Esophagus squamous epithelium (tissue), 4 donors: ENCODE measurements at regions not wholly inside any gene's neighbourhood (a gene's known extent, or its start where the extent isn't known, plus 50 kb on each side); places are given as distances from the start of the nearest gene placed in this dataset.

Source experiments
- CTCF ChIP-seq, 6 experiments: fragments of 450-650 bp in 4 of 6; fragments of 200-600 bp in 2 of 6; sonication (generic) in 2 of 6; IDR thresholded peaks; one replicate each; pipeline ENCODE4 v1.5.1; 2016 to 2019; ENCODE audit warnings: antibody characterized with exemption in 6 of 6, mild to moderate bottlenecking in 4 of 6, moderate library complexity in 4 of 6
- POLR2A ChIP-seq, 4 donors: fragments of 450-650 bp; IDR thresholded peaks; one replicate each; pipeline ENCODE4 v1.6.1; 2017; ENCODE audit warnings: antibody characterized with exemption in 4 of 4, mild to moderate bottlenecking in 4 of 4, moderate library complexity in 3 of 4

- no peak for TF ChIP-seq CTCF (IDR thresholded peaks at IDR 0.05)
- TF ChIP-seq POLR2A (IDR thresholded peaks at IDR 0.05): no peak
Observed at GRCh38 chr5:17966640-17967402, 332.6 kb downstream of the TAF11L14 start.
